ENCODE measurements at regions not wholly inside any gene's neighbourhood (a gene's known extent, or its start where the extent isn't known, plus 50 kb on each side); places are given as distances from the start of the nearest gene placed in this dataset.
"Not testable (repeated sequence)": the region's sequence is repeated elsewhere in the genome, so short reads cannot be mapped to it uniquely, and the experiment has no call there.

DNA sequence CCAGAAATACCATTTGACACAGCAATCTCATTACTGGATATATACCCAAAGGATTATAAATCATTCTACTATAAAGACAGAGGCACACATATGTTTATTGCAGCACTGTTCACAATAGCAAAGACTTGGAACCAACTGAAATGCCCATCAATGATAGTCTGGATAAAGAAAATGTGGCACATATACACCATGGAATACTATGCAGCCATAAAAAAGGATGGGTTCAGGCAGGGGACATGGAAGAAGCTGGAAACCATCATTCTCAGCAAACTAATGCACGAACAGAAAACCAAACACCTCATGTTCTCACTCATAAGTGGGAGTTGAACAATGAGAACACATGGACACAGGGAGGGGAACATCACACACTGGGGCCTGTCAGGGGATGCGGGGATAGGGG, 147.0 kb upstream of the GRIP1 start:
- intact Hi-C loops (cut with micrococcal nuclease); H3K27ac ChIP-seq (ENCODE audit: low read depth, low read length); H3K27ac Mint-ChIP-seq; H3K27me3 Mint-ChIP-seq; H3K4me3 Mint-ChIP-seq; H3K36me3 ChIP-seq (ENCODE audit: insufficient read depth, low read length); H3K9me3 Mint-ChIP-seq; H3K9me3 ChIP-seq (ENCODE audit: control insufficient read depth in 1 of 2, low read length in 2 of 2); POLR2A ChIA-PET (ENCODE audit: partially characterized antibody); CTCF ChIA-PET (ENCODE audit: partially characterized antibody); H3K36me3 Mint-ChIP-seq; H3K4me3 ChIP-seq (ENCODE audit: low read length in 2 of 2); DNase-seq; H3K27me3 ChIP-seq (ENCODE audit: insufficient read depth, low read length): not testable (repeated sequence)
- peaks cover 17% of the 10 kb centered on the region for H3K4me1 ChIP-seq (ENCODE audit: insufficient read depth, low read length)
- peaks cover 8 to 23% (median 18%) of the 10 kb centered on the region in 4 donors for H3K4me1 Mint-ChIP-seq

- ChIA-PET POLR2A (ENCODE audit: partially characterized antibody) (no interaction called here), CTCF (ENCODE audit: partially characterized antibody) (no interaction called here)
- no peak overlapping the region for H3K4me3 ChIP-seq (ENCODE audit: low read length in 2 of 2)
- Mint-ChIP-seq H3K4me1 (peaks cover 8 to 23% (median 19%) of the 10 kb centered on the region in 4 donors), H3K27ac (peak overlapping the region in 5 of 7 donors; percentile 2 to 82 (median 54)), H3K27me3 (no peaks in the 10 kb centered on the region), H3K4me3 (peak overlapping the region in 5 of 8 donors; percentile 5 to 77 (median 31)), H3K9me3 (peaks cover 0 to 4% (median under 1%) of the 10 kb centered on the region in 8 donors), H3K36me3 (no peaks in the 10 kb centered on the region)
- H3K9me3 ChIP-seq (ENCODE audit: control insufficient read depth in 1 of 2, low read length in 2 of 2) = no peaks in the 10 kb centered on the region
- H3K4me1 ChIP-seq (ENCODE audit: insufficient read depth, low read length) = peaks cover 17% of the 10 kb centered on the region
- H3K27me3 ChIP-seq (ENCODE audit: insufficient read depth, low read length) = no peaks in the 10 kb centered on the region
- H3K27ac ChIP-seq (ENCODE audit: low read depth, low read length) = no peak overlapping the region
- H3K36me3 ChIP-seq (ENCODE audit: insufficient read depth, low read length) = no peaks in the 10 kb centered on the region
- intact Hi-C loops (cut with micrococcal nuclease) = no loop called here
- peak in 2 of 5 donors; percentile 3 to 10 for DNase-seq
Measured at GRCh38 chr12:66829660-66830325, 150.9 kb upstream of the GRIP1 start.

- Histone ChIP-seq H3K4me3 (ENCODE audit: low read length in 2 of 2) (no peak overlapping the region), H3K9me3 (ENCODE audit: control insufficient read depth in 1 of 2, low read length in 2 of 2) (no peaks in the 10 kb centered on the region), H3K27ac (ENCODE audit: low read depth, low read length) (no peak overlapping the region), H3K36me3 (ENCODE audit: insufficient read depth, low read length) (no peaks in the 10 kb centered on the region), H3K4me1 (ENCODE audit: insufficient read depth, low read length) (peaks cover 17% of the 10 kb centered on the region), H3K27me3 (ENCODE audit: insufficient read depth, low read length) (no peaks in the 10 kb centered on the region)
- Mint-ChIP-seq H3K4me3 (peak overlapping the region in 1 of 8 donors; percentile 3), H3K9me3 (no peaks in the 10 kb centered on the region), H3K4me1 (peaks cover 8 to 23% (median 19%) of the 10 kb centered on the region in 4 donors), H3K36me3 (no peaks in the 10 kb centered on the region), H3K27me3 (no peaks in the 10 kb centered on the region), H3K27ac (no peak overlapping the region)
- intact Hi-C loops (cut with micrococcal nuclease) = no loop called here
- ChIA-PET CTCF (ENCODE audit: partially characterized antibody) (no interaction called here), POLR2A (ENCODE audit: partially characterized antibody) (no interaction called here)
- no peak for DNase-seq
Measured at GRCh38 chr12:66831495-66831894, 152.6 kb upstream of the GRIP1 start.

- Histone ChIP-seq H3K4me1 (ENCODE audit: insufficient read depth, low read length) (peaks cover 17% of the 10 kb centered on the region), H3K9me3 (ENCODE audit: control insufficient read depth in 1 of 2, low read length in 2 of 2) (no peaks in the 10 kb centered on the region), H3K4me3 (ENCODE audit: low read length in 2 of 2) (no peak overlapping the region), H3K27ac (ENCODE audit: low read depth, low read length) (no peak overlapping the region), H3K36me3 (ENCODE audit: insufficient read depth, low read length) (no peaks in the 10 kb centered on the region), H3K27me3 (ENCODE audit: insufficient read depth, low read length) (no peaks in the 10 kb centered on the region)
- Mint-ChIP-seq H3K36me3 (no peaks in the 10 kb centered on the region), H3K9me3 (no peaks in the 10 kb centered on the region), H3K27ac (no peak overlapping the region), H3K4me1 (peaks cover 8 to 23% (median 19%) of the 10 kb centered on the region in 4 donors), H3K27me3 (no peaks in the 10 kb centered on the region), H3K4me3 (no peak overlapping the region)
- POLR2A ChIA-PET (ENCODE audit: partially characterized antibody) = no interaction called here
- DNase-seq = no peak
- CTCF ChIA-PET (ENCODE audit: partially characterized antibody) = no interaction called here
- intact Hi-C loops (cut with micrococcal nuclease) = no loop called here
Measured at GRCh38 chr12:66832997-66833396, 154.1 kb upstream of the GRIP1 start.

DNA sequence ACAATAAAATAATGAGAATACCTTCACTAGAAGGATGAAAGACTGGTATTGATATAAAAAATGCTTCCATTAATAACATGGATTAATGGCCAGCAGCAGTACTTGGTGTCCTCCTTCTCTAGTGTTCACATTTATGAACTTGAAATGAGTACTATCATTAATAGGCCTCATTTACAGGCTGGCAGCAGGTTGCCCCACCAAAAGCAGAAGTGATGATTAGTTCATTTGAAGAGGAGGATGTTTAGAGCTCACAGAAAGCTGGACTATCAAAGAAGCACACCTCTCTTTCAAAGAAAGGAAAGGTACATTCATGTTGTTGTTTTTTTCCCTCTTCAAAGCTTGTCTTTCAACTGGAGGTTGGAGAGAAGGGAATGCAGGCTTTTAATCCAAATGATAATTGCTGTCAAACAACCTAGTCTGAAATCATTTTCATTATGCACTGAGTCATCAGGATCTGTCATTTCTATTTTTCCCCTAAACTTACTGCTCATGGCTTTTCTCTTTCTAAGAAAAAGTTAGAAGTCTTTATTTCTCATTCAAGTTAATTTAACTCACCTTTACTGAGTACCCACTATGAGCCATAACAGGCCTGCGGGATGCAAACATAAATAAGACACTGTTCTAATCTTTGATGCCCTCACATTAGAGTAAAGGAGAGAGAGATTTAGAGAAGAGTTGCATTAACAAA, 157.9 kb upstream of the GRIP1 start:
- Histone ChIP-seq H3K36me3 (ENCODE audit: insufficient read depth, low read length) (no peaks in the 10 kb centered on the region), H3K27ac (ENCODE audit: low read depth, low read length) (no peak overlapping the region), H3K4me3 (ENCODE audit: low read length in 2 of 2) (no peak overlapping the region), H3K9me3 (ENCODE audit: control insufficient read depth in 1 of 2, low read length in 2 of 2) (no peaks in the 10 kb centered on the region), H3K4me1 (ENCODE audit: insufficient read depth, low read length) (no peaks in the 10 kb centered on the region), H3K27me3 (ENCODE audit: insufficient read depth, low read length) (no peaks in the 10 kb centered on the region)
- Mint-ChIP-seq H3K9me3 (no peaks in the 10 kb centered on the region), H3K27me3 (no peaks in the 10 kb centered on the region), H3K4me1 (peaks cover 0 to 2% (median 0%) of the 10 kb centered on the region in 4 donors), H3K4me3 (no peak overlapping the region), H3K36me3 (no peaks in the 10 kb centered on the region), H3K27ac (no peak overlapping the region)
- intact Hi-C loops (cut with micrococcal nuclease) = no loop called here
- ChIA-PET CTCF (ENCODE audit: partially characterized antibody) (no interaction called here), POLR2A (ENCODE audit: partially characterized antibody) (no interaction called here)
- DNase-seq = no peak

GRCh38 chr12:66837311-66837627, 158.4 kb upstream of the GRIP1 start:
- H3K9me3 ChIP-seq (ENCODE audit: control insufficient read depth in 1 of 2, low read length in 2 of 2) = no peaks in the 10 kb centered on the region
- no peak for DNase-seq
- H3K36me3 ChIP-seq (ENCODE audit: insufficient read depth, low read length) = no peaks in the 10 kb centered on the region
- Mint-ChIP-seq H3K27ac (no peak overlapping the region), H3K36me3 (no peaks in the 10 kb centered on the region), H3K4me3 (no peak overlapping the region), H3K4me1 (peaks cover 0 to 2% (median 0%) of the 10 kb centered on the region in 4 donors), H3K9me3 (no peaks in the 10 kb centered on the region), H3K27me3 (no peaks in the 10 kb centered on the region)
- H3K27me3 ChIP-seq (ENCODE audit: insufficient read depth, low read length) = no peaks in the 10 kb centered on the region
- ChIA-PET POLR2A (ENCODE audit: partially characterized antibody) (no interaction called here), CTCF (ENCODE audit: partially characterized antibody) (no interaction called here)
- intact Hi-C loops (cut with micrococcal nuclease) = no loop called here
- H3K4me1 ChIP-seq (ENCODE audit: insufficient read depth, low read length) = no peaks in the 10 kb centered on the region
- H3K4me3 ChIP-seq (ENCODE audit: low read length in 2 of 2) = no peak overlapping the region
- no peak overlapping the region for H3K27ac ChIP-seq (ENCODE audit: low read depth, low read length)

GRCh38 chr12:66838366-66838765, 159.5 kb upstream of the GRIP1 start:
- Mint-ChIP-seq H3K9me3 (no peaks in the 10 kb centered on the region), H3K27ac (no peak overlapping the region), H3K27me3 (peaks cover 0 to 1% of the 10 kb centered on the region in 2 donors), H3K36me3 (no peaks in the 10 kb centered on the region), H3K4me1 (peaks cover 0 to 1% (median 0%) of the 10 kb centered on the region in 4 donors), H3K4me3 (no peak overlapping the region)
- CTCF ChIA-PET (ENCODE audit: partially characterized antibody) = no interaction called here
- no peaks in the 10 kb centered on the region for H3K4me1 ChIP-seq (ENCODE audit: insufficient read depth, low read length)
- no peak overlapping the region for H3K4me3 ChIP-seq (ENCODE audit: low read length in 2 of 2)
- H3K36me3 ChIP-seq (ENCODE audit: insufficient read depth, low read length) = no peaks in the 10 kb centered on the region
- intact Hi-C loops (cut with micrococcal nuclease) = no loop called here
- DNase-seq = no peak
- POLR2A ChIA-PET (ENCODE audit: partially characterized antibody) = no interaction called here
- H3K27ac ChIP-seq (ENCODE audit: low read depth, low read length) = no peak overlapping the region
- H3K9me3 ChIP-seq (ENCODE audit: control insufficient read depth in 1 of 2, low read length in 2 of 2) = no peaks in the 10 kb centered on the region
- H3K27me3 ChIP-seq (ENCODE audit: insufficient read depth, low read length) = no peaks in the 10 kb centered on the region
